Spleen (tissue), 7 donors: ENCODE measurements at regions not wholly inside any gene's neighbourhood (a gene's known extent, or its start where the extent isn't known, plus 50 kb on each side); places are given as distances from the start of the nearest gene placed in this dataset.

ENCODE experiments used
- CTCF ChIP-seq, 11 experiments: fragments of 200-600 bp in 7 of 11; fragments of 450-650 bp in 4 of 11; sonication (generic) in 4 of 11; IDR thresholded peaks in 8 of 11; conservative IDR thresholded peaks in 3 of 11; 1 replicate in 7 of 11; 2 replicates in 4 of 11; pipeline versions ENCODE4 v1.4.0 to v1.8.0; 2016 to 2021; ENCODE audit warnings: antibody characterized with exemption in 11 of 11, inconsistent platforms in 4 of 11, mild to moderate bottlenecking in 1 of 11
- POLR2AphosphoS5 ChIP-seq, 3 donors: sonication (generic); formaldehyde crosslinking; IDR thresholded peaks; one replicate each; pipeline ENCODE4 v1.5.1; 2017; ENCODE audit warnings: antibody characterized with exemption in 3 of 3
- donor health status: DM: no; HTN: no; CAD: no; lungs with moderate emphysema.
- donor health status: DM: no; HTN: no; CAD: no.
- donor health status: DM: no; HTN: no; CAD: no.

DNA sequence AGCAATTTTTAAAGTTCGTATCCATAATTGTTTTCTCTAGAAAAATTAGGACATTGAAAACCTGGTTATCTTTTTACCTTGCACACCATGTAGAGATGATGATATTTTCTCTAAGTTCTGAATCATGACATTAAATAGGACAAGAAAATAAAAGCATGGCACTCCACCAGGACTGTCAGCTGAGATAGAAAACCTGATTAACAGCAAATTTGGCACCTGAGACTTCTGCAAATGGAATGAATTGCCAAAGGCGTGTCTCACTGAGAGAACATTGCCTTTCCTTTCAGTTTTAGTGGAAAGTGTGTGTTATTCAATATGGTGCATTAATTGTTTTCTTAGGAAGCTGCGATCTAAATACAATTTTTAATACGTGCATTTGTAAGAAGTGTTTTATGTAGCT is 164.7 kb downstream of the LRRC30 start:
- TF ChIP-seq CTCF (IDR thresholded peaks at IDR 0.05 in 8 of 11, conservative IDR thresholded peaks at IDR 0.05 in 3 of 11) (no peak), POLR2AphosphoS5 (IDR thresholded peaks at IDR 0.05) (no peak)
